ENCODE measurements at regions not wholly inside any gene's neighbourhood (a gene's known extent, or its start where the extent isn't known, plus 50 kb on each side); places are given as distances from the start of the nearest gene placed in this dataset.

DNA sequence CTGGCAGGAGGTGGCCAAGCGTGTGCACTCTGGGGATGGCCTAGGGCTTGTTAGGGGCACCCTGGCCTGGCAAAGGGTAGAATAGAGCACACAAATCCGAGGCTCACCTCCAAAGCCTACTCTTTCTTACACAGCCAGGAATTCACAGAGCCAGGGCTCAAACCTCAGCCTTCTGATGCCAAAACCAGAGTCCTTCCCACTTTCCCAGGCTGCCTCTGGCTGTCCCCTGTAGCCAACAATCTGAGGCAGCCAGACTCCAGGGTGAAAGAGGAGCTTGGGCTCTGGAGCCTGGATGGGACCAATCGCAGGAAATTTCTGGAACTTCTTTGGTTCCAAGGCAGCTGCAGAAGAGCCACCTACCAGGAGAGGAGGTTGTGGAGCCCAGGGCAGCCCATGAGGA, 127.9 kb downstream of the COPRS start:
- Histone ChIP-seq H3K27me3 (replicated peaks) (no peaks in the 10 kb centered on the region), H3K4me3 (ENCODE audit: low read depth, low read length) (no peak overlapping the region)

DNA sequence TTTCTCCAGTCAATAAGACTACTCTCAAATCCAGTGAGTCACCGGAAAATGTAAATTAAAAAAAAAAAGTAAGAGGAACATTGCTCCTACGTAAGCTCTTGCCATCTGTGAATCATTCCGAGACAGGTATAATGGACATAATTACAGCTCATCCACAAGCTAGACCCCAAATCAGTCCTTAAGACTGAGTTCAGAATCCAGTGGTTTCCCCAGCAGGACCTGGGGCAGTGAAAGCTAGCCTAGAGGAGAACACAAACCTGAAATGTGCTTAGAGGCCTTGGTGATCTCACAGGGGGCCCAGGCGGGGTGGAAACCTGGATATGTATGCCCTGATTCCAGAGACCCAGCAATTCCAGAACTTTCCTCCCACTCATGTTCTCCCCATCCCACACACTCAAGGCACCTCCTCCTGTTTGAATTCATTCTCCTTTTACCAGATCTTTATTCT, 132.0 kb downstream of the COPRS start:
- no peak overlapping the region for H3K27ac ChIP-seq
- TF ChIP-seq, protein P1, sequence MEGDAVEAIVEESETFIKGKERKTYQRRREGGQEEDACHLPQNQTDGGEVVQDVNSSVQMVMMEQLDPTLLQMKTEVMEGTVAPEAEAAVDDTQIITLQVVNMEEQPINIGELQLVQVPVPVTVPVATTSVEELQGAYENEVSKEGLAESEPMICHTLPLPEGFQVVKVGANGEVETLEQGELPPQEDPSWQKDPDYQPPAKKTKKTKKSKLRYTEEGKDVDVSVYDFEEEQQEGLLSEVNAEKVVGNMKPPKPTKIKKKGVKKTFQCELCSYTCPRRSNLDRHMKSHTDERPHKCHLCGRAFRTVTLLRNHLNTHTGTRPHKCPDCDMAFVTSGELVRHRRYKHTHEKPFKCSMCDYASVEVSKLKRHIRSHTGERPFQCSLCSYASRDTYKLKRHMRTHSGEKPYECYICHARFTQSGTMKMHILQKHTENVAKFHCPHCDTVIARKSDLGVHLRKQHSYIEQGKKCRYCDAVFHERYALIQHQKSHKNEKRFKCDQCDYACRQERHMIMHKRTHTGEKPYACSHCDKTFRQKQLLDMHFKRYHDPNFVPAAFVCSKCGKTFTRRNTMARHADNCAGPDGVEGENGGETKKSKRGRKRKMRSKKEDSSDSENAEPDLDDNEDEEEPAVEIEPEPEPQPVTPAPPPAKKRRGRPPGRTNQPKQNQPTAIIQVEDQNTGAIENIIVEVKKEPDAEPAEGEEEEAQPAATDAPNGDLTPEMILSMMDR (IDR thresholded peaks at IDR 0.05; ENCODE audit: low read depth, low read length, missing control alignments), result no peak
- no peak overlapping the region for H3K4me3 ChIP-seq (ENCODE audit: low read depth, low read length)
- no peaks in the 10 kb centered on the region for H3K36me3 ChIP-seq (replicated peaks)
- no peaks in the 10 kb centered on the region for H3K27me3 ChIP-seq (replicated peaks)
- DNase-seq, result no peak
- in situ Hi-C loops (cut with HindIII; ENCODE audit: low pct_ligation_motif_present, low sequenced_read_pairs), result no loop called here

More for the DNA sequence above, 127.9 kb downstream of the COPRS start:
- in situ Hi-C loops (cut with HindIII; ENCODE audit: low pct_ligation_motif_present, low sequenced_read_pairs), result no loop called here
- H3K36me3 ChIP-seq (replicated peaks), result no peaks in the 10 kb centered on the region
- TF ChIP-seq, protein P1 (IDR thresholded peaks at IDR 0.05; ENCODE audit: low read depth, low read length, missing control alignments), result no peak
- no peak for DNase-seq
- no peak overlapping the region for H3K27ac ChIP-seq

DNA sequence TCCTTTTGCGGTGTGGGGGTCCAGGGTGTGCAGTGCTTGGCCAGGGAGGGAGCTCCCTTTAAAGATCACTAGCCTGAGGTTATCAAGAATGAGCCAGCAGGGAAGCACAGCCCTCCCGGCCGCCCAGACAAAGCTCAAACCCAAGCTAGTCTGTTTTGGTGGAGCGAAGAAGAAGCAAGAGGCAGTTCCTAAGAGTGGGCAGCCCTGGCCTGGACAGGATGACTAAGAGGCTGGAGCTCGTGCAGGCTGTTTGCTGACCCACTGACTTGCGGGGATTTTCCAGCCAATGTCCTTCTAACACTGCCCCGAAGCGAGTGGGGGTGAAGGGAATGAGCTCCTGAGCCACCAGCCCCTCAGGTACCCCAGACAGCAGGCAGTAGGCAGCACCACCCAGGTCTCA, 134.4 kb downstream of the COPRS start:
- peak; percentile 71 for DNase-seq

DNA sequence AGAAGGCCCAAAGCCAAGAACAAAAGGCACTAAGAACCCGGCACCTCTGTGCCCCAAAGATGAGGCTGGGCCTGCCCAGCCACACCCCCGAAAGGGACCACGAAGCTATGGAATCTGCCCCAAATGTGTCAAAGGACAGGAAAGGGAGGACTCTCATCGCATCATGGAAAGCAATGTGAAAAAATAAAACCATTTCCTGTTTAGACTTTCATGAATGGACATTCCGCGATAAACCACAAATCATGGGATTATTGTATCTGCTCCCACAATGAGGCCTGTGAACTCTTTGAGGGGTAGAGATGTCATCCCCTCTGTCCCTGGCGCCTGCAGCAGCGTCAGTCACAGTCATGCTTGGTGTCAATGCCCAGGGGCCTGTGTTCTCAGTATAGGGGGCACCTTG, 135.0 kb downstream of the COPRS start:
- Histone ChIP-seq H3K27ac (peak overlapping the region; percentile 90), H3K4me3 (ENCODE audit: low read depth, low read length) (no peak overlapping the region), H3K36me3 (replicated peaks) (no peaks in the 10 kb centered on the region), H3K27me3 (replicated peaks) (no peaks in the 10 kb centered on the region)
- TF ChIP-seq, protein P1 (IDR thresholded peaks at IDR 0.05; ENCODE audit: low read depth, low read length, missing control alignments), result no peak
- in situ Hi-C loops (cut with HindIII; ENCODE audit: low pct_ligation_motif_present, low sequenced_read_pairs), result no loop called here
- DNase-seq, result peak; percentile 66

More for the DNA sequence above, 134.4 kb downstream of the COPRS start:
- no peaks in the 10 kb centered on the region for H3K27me3 ChIP-seq (replicated peaks)
- H3K4me3 ChIP-seq (ENCODE audit: low read depth, low read length), result no peak overlapping the region
- in situ Hi-C loops (cut with HindIII; ENCODE audit: low pct_ligation_motif_present, low sequenced_read_pairs), result no loop called here
- no peaks in the 10 kb centered on the region for H3K36me3 ChIP-seq (replicated peaks)
- TF ChIP-seq, protein P1 (IDR thresholded peaks at IDR 0.05; ENCODE audit: low read depth, low read length, missing control alignments), result no peak
- H3K27ac ChIP-seq, result peak overlapping the region; percentile 90

DNA sequence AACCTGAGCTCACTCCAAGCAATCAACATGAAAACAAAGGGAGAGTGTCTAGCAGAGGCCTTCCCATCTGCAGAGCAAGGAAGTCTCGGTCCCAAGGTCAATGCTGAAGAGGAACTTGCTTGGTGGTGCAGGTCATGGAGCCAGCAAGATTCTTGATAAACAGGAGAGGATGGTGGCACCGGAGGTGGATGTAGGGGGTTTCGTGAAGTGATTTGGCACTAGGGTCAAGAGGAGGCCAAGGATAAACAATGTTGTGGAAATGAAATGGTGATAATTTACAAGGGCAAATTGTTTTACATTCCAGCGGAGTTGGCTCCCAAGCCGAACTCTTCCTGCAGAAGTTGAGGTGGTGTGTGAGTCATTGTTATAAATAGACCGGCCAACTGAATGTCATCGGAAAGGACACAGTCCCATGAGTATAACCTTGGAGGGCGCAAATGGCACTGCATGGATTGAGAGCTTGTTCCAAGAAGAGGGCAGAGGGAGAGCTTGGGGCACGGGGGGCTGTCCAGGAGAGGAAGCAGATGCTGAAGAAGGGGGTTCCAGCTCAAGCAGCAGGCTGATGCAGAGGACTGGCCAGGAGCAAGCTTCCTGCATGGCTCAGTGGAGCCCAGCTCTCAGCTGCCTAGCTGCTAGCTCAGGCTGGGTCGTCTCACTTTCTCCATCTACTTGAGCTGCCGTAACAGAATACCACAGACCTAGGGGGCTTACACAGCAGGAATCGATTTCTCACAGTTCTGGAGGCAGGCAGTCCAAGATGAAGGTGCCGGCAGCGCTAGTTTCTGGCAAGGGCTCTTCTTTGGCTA, 136.6 kb downstream of the COPRS start:
- no peak overlapping the region for H3K4me3 ChIP-seq (ENCODE audit: low read depth, low read length)
- in situ Hi-C loops (cut with HindIII; ENCODE audit: low pct_ligation_motif_present, low sequenced_read_pairs), result no loop called here
- H3K36me3 ChIP-seq (replicated peaks), result no peaks in the 10 kb centered on the region
- H3K27me3 ChIP-seq (replicated peaks), result no peaks in the 10 kb centered on the region
- DNase-seq, result peak; percentile 68
- H3K27ac ChIP-seq, result peak overlapping the region; percentile 29
- TF ChIP-seq, protein P1 (IDR thresholded peaks at IDR 0.05; ENCODE audit: low read depth, low read length, missing control alignments), result no peak
